Stomach (tissue), 8 donors: ENCODE measurements at regions not wholly inside any gene's neighbourhood (a gene's known extent, or its start where the extent isn't known, plus 50 kb on each side); places are given as distances from the start of the nearest gene placed in this dataset.

ENCODE experiments used
- DNase-seq, 2 donors: peaks; one replicate each; pipeline versions ENCODE4 v3.0.0 to v3.0.0-alpha.2; 2013 to 2019
- H3K27ac ChIP-seq, 5 donors: fragments of 200-600 bp in 4 of 5; sonication (generic) in 4 of 5; one replicate each; pipeline ENCODE4 v1.5.1; 2013 to 2019; ENCODE audit warnings: mild to moderate bottlenecking in 1 of 5, moderate library complexity in 1 of 5
- H3K27me3 ChIP-seq, 3 donors: fragments of 200-600 bp; sonication (generic); one replicate each; pipeline ENCODE4 v1.5.1; 2017 to 2019; ENCODE audit warnings: mixed run types in 1 of 3
- H3K36me3 ChIP-seq, 4 donors: fragments of 200-600 bp; sonication (generic); 1 replicate in 3 of 4; 2 replicates in 1 of 4; pipeline ENCODE4 v1.5.1; 2016 to 2019
- H3K4me1 ChIP-seq, 4 donors: fragments of 200-600 bp; sonication (generic); one replicate each; pipeline ENCODE4 v1.5.1; 2016 to 2019
- H3K4me3 ChIP-seq, 4 donors: fragments of 200-600 bp; sonication (generic) in 3 of 4; one replicate each; pipeline ENCODE4 v1.5.1; 2016 to 2019; ENCODE audit warnings: mild to moderate bottlenecking in 1 of 4
- H3K9me3 ChIP-seq, 4 donors: fragments of 200-600 bp; sonication (generic); one replicate each; pipeline ENCODE4 v1.5.1; 2016 to 2019
- EP300 ChIP-seq: sonication (generic); formaldehyde crosslinking; IDR thresholded peaks from one replicate; pipeline ENCODE4 v1.6.1; 2017; ENCODE audit warnings: antibody characterized with exemption
- POLR2A ChIP-seq, 4 donors: fragments of 450-650 bp; IDR thresholded peaks; one replicate each; pipeline ENCODE4 v1.6.1; 2016; ENCODE audit warnings: antibody characterized with exemption in 4 of 4, control low read depth in 2 of 4, mild to moderate bottlenecking in 1 of 4, moderate library complexity in 1 of 4
- POLR2AphosphoS5 ChIP-seq, 3 donors: sonication (generic); formaldehyde crosslinking; IDR thresholded peaks; one replicate each; pipeline ENCODE4 v1.6.1; 2016; ENCODE audit warnings: antibody characterized with exemption in 3 of 3
- WGBS, 5 donors: extraction: QIAGEN DNeasy Blood & Tissue Kit in 3 of 5; methylation state at CpG; one replicate each; pipeline versions ENCODE4 v1.1.5 to v1.1.7; 2013 to 2018; 5-methylcytosine and 5-hydroxymethylcytosine counted together
- intact Hi-C: fragments of 100-400 bp; cut with DNase I; formaldehyde crosslinking; loops from one replicate; pipeline ENCODE4 v1.15.1; 2023; ENCODE audit warnings: low total_unique reads
- TF ChIP-seq, protein P1 (sequence below), 7 experiments: fragments of 450-650 bp in 4 of 7; fragments of 200-600 bp in 3 of 7; sonication (generic) in 3 of 7; IDR thresholded peaks; one replicate each; pipeline ENCODE4 v1.5.1; 2016 to 2019; ENCODE audit warnings: antibody characterized with exemption in 7 of 7, control low read depth in 2 of 7, mild to moderate bottlenecking in 1 of 7
- donor health status: healthy with polysubstance abuse.
- donor health status: Bipolar disorder and iron deficiency.
- donor health status: healthy.

DNA sequence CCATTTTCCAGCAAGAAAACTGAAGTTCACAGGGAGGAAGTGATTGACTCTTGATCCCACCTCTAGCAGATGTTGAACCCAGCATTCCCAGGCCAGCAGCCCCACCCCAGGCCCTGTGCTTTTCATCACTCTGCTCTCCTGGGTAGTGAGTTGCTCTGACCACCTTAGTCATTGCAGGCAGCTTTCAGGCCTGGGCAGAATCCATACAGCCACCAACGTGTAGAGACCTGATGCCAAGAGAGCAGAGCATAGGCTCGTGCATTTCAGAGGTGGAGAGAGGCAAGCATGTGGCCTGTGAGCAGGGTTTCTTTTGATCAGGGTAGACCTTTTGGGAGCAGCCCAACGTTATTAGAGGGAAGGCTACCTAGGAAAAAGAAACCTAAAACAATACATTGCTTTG, 334.6 kb downstream of the PTEN start:
- no peaks in the 10 kb centered on the region for H3K4me1 ChIP-seq
- TF ChIP-seq, protein P1, sequence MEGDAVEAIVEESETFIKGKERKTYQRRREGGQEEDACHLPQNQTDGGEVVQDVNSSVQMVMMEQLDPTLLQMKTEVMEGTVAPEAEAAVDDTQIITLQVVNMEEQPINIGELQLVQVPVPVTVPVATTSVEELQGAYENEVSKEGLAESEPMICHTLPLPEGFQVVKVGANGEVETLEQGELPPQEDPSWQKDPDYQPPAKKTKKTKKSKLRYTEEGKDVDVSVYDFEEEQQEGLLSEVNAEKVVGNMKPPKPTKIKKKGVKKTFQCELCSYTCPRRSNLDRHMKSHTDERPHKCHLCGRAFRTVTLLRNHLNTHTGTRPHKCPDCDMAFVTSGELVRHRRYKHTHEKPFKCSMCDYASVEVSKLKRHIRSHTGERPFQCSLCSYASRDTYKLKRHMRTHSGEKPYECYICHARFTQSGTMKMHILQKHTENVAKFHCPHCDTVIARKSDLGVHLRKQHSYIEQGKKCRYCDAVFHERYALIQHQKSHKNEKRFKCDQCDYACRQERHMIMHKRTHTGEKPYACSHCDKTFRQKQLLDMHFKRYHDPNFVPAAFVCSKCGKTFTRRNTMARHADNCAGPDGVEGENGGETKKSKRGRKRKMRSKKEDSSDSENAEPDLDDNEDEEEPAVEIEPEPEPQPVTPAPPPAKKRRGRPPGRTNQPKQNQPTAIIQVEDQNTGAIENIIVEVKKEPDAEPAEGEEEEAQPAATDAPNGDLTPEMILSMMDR (IDR thresholded peaks at IDR 0.05): no peak
- TF ChIP-seq EP300: no peak
- TF ChIP-seq POLR2AphosphoS5 (IDR thresholded peaks at IDR 0.05): no peak
- no peak for TF ChIP-seq POLR2A (IDR thresholded peaks at IDR 0.05)
- intact Hi-C loops: no loop called here
- H3K36me3 ChIP-seq: no peaks in the 10 kb centered on the region
- no peak for DNase-seq
- no peaks in the 10 kb centered on the region for H3K9me3 ChIP-seq
- no peak overlapping the region for H3K4me3 ChIP-seq
- 88 to 96% (median 94%) methylated on average over 3 of the region's 3 CpGs for WGBS, 5 donors
- no peaks in the 10 kb centered on the region for H3K27me3 ChIP-seq
- H3K27ac ChIP-seq: no peak overlapping the region

DNA sequence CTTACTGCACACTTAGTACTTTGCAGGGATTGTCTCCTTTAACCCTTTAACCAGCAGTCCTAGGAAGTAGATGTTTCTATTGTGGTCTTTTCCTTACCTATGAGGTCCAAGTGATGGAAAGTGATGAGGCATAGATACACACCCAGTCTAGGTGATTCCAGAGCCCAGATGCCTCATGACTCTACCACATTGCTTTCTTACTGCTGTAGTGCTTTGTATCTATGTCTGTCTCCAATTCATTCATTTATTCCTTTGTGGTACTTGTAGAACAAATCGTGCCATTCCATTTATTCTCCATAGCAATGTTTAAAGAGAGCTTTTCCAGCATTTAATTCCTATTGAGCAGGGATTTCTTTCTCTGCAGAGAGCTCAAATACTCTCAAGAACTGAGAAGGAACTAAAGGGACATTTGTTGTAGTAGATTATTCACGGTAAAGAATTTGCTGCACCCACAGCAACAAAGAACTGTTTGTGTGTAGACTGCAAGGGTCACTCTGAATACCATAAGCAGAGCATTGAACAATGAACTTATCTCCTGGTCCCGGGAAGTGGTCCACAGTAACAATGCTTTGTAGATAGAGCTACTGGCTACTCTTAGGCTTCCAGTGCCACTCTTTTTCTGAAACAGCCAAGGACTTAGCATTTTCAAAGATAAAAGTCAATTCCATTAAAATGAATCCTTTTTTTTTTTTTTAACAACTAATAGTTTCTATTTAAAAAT, 337.0 kb downstream of the PTEN start:
- H3K4me3 ChIP-seq: no peak overlapping the region
- no peaks in the 10 kb centered on the region for H3K4me1 ChIP-seq
- whole genome bisulfite sequencing, 5 donors: 28 to 72% (median 45%) methylated on average over 3 of the region's 3 CpGs
- no peak overlapping the region for H3K27ac ChIP-seq
- TF ChIP-seq POLR2A (IDR thresholded peaks at IDR 0.05) (no peak), EP300 (no peak), POLR2AphosphoS5 (IDR thresholded peaks at IDR 0.05) (no peak)
- TF ChIP-seq, protein P1 (IDR thresholded peaks at IDR 0.05): no peak
- no peaks in the 10 kb centered on the region for H3K27me3 ChIP-seq
- no peaks in the 10 kb centered on the region for H3K9me3 ChIP-seq
- intact Hi-C loops: no loop called here
- DNase-seq: peak in 1 of 2 donors; percentile 62
- H3K36me3 ChIP-seq: no peaks in the 10 kb centered on the region

DNA sequence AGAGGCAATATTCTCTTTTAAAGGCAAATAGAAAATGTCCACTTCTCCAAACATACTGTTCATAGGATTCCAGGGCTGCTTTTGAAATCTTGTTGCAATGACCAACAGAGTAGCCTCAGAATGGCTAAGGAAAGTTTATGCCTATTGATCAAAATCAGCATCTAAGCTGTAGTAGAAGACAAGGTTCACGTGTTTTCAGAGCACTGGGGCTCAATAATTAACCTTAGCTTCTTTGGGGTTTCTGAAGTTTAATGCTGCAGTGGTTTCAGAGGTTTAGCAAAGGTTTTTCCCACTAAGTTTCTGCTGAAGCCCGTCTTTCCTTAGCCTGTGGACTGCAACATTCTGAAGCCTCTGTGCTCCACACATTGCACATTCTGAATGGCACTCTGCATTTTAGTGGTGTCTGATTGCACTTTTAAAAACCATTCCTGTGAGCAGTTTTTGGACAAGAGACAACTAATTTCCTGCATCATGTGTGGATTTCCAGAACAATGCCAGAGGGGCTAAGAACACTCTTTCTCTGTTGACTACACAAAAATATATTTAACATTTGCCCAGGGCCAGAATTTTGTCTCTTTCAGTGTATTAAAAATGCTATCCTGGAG, 342.5 kb downstream of the PTEN start:
- no peaks in the 10 kb centered on the region for H3K4me1 ChIP-seq
- no peaks in the 10 kb centered on the region for H3K27me3 ChIP-seq
- intact Hi-C loops: no loop called here
- 78 to 86% (median 85%) methylated on average over 2 of the region's 2 CpGs for WGBS, 5 donors
- TF ChIP-seq EP300 (no peak), POLR2A (IDR thresholded peaks at IDR 0.05) (no peak), POLR2AphosphoS5 (IDR thresholded peaks at IDR 0.05) (no peak)
- TF ChIP-seq, protein P1 (IDR thresholded peaks at IDR 0.05): no peak
- no peak overlapping the region for H3K4me3 ChIP-seq
- H3K9me3 ChIP-seq: no peaks in the 10 kb centered on the region
- no peak for DNase-seq
- no peaks in the 10 kb centered on the region for H3K36me3 ChIP-seq
- no peak overlapping the region for H3K27ac ChIP-seq

DNA sequence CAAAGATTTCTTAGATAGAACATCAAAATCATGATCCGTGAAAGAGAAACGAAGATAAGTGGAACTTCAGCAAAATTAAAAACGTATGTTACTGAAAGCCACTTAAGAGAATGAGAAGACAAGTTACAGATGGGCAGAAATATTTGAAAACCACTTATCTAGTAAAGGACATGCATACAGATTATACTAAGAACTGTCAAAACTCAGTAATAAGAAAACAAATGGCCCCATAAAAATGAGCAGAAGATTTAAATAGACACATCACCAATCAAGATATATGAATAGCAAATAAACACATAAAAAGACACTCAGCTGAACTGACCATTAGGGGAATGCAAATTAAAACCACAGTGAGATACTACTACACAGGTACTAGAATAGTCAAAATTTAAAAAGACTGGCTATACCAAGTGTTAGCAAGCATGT, 343.7 kb downstream of the PTEN start:
- no peaks in the 10 kb centered on the region for H3K36me3 ChIP-seq
- 74 to 90% (median 82%) methylated on average over 3 of the region's 3 CpGs for WGBS, 5 donors
- no peaks in the 10 kb centered on the region for H3K27me3 ChIP-seq
- H3K27ac ChIP-seq: no peak overlapping the region
- H3K9me3 ChIP-seq: no peaks in the 10 kb centered on the region
- no peak overlapping the region for H3K4me3 ChIP-seq
- DNase-seq: no peak
- intact Hi-C loops: no loop called here
- TF ChIP-seq, protein P1 (IDR thresholded peaks at IDR 0.05): no peak
- no peaks in the 10 kb centered on the region for H3K4me1 ChIP-seq
